NOMO-1 treated with DMSO at 0.1 percent for 48 hours (cell line): ENCODE measurements at regions not wholly inside any gene's neighbourhood (a gene's known extent, or its start where the extent isn't known, plus 50 kb on each side); places are given as distances from the start of the nearest gene placed in this dataset.
"Not testable (repeated sequence)": the region's sequence is repeated elsewhere in the genome, so short reads cannot be mapped to it uniquely, and the experiment has no call there.

Source experiments
- DNase-seq: peaks from one replicate; lab custom pipeline; 2025; ENCODE audit not compliant: unreplicated experiment; lab: John Stamatoyannopoulos, UW

DNA sequence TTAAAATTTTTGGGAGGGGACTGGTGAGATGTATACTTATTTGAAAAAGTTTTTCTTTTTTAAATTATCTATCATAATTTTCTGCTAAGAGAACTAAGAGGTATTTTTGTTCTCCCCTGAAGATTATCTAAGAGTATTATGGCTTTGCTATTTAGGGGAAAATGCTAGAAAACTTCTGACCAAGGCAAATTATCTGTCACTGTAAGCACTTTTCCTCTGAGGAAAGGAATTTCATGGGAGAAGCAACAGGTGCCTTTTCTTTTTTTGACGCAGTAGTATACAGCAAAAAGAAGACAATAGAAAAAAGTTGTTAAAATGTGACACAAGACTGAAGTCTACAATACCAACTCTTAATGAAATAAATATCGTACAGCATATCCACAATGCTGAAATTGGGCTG lies 201.6 kb upstream of the NANOGP8 start:
- DNase-seq = no peak

DNA sequence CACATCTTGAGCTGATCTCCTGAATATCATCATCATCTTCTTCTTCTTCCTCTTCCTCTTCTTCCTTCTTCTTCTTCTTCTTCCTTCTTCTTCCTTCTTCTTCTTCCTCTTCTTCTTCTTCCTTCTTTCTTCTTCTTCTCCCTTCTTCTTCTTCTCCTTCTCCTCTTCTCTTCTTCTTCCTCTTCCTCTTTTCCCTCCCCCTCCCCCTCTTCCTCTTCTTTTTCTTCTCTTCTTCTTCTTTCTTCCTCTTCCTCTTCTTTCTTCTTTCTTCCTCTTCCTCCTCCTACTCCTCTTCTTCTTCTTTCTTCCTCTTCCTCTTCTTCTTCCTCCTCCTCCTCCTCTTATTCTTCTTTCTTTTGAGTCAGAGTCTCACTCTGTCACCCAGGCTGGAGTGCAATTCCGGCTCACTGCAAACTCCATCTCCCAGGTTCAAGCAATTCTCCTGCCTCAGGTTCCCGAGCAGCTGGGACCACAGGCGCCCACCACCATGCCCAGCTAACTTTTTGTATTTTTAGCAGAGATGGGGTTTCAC lies 197.9 kb upstream of the NANOGP8 start:
- no peak for DNase-seq

DNA sequence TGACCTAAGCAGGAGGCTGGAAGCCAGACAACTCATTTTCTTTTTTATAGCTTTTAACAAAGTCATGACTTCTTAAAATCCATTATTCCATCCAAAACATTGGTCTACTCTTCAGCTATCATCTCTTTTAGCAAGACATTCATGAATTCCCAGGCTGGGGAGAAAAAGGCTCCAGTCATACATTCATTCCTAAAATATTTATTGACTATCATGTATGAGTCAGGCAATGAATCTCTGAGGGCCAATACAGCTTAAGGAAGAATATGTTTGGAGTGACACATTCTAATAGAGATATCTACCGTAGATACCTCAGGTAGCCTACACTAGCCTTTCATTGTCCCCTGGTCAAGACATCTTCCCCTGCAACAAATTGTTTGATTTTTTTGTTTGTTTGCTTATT lies 196.4 kb upstream of the NANOGP8 start:
- DNase-seq = no peak

- DNase-seq = no peak
Measured at GRCh38 chr15:35279811-35280210, 194.7 kb upstream of the NANOGP8 start.

DNA sequence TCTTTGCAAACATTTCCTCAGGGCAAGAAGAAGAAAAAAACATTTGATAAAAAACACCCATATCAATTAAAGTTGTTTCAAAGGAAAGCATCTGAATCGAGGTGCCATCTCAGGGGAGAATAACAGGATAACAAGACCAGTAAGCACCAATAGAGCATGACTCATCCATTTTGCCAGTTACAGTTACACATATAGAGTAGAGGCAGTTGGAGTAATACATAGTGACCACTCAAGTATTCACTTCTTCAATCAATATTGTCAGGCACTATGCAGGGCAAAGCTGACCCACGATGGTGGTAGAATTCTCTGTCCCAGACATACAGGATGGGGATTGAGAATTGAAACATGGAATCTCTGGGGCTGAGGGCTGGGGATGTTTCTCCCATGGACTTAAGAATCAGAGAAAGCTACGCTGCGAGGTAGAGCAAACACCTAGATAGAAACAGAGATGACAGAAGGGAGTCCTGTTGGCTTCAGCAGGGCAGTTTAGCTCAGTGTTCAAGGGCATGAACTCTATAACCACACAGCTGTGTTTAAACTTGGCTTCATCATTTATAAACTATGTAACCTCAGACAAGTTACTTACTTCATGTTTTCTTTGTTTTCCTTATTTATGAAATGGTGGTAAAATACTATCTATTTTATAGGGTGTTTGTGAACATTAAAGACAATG lies 186.4 kb upstream of the NANOGP8 start:
- DNase-seq = no peak

DNA sequence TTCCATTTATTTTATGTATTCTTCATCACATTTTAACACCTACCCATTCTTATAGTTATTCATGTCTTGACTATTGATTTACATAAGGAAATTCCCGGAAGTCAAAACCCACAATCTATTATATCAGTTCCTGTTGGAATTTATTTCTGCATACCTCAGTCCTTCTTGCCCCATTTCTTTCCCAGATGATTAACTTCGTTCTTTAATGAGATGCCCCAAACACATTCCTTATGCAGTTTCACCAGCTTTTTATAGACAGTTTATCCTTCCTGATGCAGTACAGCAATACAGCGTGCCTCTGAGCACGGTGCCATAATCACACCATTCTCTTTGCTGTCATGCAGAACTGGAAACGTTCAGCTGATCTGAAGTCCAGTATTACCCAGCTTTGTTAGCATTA lies 175.8 kb upstream of the NANOGP8 start:
- DNase-seq = no peak

DNA sequence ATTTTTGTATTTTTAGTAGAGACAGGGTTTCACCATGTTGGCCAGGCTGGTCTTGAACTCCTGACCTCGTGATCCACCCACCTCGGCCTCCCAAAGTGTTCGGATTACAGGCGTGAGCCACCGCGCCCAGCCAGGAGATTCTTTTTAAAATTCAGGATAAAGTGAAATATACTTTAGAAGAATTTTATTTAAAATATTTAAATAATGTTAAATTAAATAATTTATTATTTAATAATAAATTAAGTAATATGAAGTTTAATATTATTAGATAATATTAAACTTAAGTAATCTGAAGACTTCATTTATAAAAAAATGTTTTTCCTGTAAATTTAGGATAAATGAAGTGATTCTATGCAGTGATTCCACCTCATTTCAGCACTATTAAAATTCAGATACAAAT lies 175.2 kb upstream of the NANOGP8 start:
- DNase-seq = not testable (repeated sequence)

DNA sequence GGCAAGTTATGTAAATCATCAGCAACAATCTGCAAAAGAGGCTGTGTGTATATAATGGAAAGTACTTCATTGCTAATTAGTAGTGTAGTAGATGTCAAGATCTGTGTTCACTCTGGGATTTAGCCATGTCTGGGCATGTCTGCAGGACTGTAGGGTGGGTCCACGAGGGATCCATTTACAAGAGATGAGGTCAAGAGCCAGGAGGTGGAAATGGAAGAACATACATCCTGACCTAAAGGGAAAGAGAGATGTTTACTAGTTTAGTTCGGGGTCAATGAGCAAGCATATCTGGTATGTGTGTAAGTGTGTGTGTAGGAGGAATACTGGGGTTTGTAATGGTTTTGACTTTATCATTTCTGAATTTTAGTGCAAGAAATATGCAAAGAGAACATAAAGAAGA lies 171.5 kb upstream of the NANOGP8 start:
- no peak for DNase-seq

GRCh38 chr15:35256141-35256540 lies 171.0 kb upstream of the NANOGP8 start:
- DNase-seq = no peak

DNA sequence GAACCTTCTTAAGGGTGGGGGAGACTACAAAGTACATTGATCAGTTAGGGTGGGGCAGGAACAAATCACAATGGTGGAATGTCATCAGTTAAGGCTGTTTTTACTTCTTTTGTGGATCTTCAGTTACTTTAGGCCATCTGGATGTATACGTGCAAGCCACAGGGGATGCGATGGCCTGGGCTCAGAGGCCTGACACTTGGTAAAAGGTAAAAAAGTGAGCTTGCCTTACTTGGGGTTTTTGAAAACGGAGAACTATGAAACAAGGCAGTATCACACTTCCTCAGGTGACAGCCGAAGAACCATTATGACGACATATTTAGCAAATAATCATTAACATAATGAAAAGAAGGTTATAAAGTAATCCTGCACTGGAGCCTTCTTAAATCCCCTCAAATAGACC lies 169.8 kb upstream of the NANOGP8 start:
- not testable (repeated sequence) for DNase-seq

DNA sequence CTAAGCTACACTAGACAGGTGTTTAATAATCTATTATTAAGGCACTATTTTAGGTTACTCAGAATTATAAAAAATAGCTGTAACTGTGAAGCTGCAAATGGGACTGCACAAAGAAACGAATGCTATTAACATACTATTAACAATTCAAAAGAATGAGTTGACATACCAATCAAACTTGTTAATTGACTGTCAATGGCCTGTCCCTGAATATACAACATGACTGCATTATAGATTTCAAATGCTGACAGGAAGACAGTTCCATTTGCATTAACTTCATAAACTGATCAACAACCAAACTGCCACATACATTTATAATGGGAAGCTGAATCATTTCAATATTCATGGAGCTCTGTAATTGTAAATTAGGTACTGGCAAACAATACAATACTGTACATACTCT lies 169.0 kb upstream of the NANOGP8 start:
- DNase-seq = no peak

GRCh38 chr15:35252351-35252865 lies 167.3 kb upstream of the NANOGP8 start:
- DNase-seq = no peak

DNA sequence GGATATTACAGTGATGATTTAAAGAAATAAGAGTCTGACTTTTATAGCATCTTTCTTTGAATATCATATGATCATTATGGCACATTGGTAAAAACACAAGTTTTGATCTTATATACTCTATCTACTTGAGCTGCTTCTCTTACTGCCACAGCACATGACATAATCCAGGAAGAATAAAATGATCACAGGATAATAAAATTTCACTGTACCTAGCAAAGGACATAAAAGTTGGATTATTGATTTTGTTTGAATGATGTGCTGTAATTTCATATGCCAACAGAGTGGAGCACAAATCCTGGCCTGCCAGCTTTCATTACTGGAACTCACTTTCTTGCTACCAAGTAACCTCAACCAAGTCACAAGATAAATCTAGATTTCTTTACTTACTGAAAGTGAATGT lies 162.1 kb upstream of the NANOGP8 start:
- DNase-seq = no peak

DNA sequence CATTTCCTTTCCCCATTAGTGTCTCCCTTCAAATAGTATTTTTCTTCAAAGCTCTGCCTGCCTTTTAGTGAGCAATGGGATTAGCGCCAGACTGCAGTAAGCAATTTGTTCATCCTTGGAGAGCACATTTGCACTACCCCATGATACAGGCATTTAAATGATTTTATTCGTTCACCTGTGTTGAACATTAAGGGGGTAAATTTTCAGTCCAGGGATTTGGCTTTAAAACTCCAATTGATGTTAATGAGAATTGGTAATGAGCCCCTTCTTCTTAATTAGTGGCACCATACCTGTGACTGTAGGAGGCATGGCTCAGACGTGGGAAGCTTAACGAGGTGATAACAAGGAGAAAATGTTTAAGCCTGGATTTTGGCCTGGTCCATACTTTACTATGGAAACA lies 161.4 kb upstream of the NANOGP8 start:
- no peak for DNase-seq

DNA sequence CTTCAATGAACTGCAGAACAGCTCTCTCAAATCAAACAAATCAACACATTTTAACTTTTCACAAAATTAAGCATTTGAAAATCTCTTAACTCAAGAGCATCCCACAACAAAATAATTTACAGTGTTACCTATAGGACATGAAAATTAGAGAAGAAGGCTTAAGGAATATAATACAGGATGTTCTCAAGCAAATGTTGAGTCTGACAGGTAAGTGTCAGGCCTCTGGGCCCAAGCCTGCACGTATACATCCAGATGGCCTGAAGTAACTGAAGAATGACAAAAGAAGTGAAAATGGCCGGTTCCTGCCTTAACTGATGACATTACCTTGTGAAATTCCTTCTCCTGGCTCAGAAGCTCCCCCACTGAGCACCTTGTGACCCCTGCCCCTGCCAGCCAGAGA lies 160.6 kb upstream of the NANOGP8 start:
- not testable (repeated sequence) for DNase-seq

DNA sequence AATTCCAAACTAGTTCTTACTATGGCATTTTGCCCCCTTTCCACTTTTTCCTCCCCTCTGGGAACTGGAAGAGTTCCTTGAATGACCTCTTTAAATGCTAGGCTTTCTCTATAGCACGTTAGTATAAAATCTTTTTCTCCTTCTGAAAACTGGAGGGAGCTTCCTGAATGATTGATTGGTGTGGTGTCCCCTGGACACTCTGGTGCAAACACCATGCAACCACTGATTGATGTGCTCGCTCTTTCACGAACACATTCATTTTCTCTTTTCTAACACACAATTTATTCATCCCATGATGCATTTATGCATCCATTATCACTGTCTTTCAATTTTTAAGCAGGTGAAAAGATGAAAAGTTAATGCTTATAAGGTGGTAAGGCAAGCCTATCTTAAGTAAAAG lies 159.1 kb upstream of the NANOGP8 start:
- no peak for DNase-seq

DNA sequence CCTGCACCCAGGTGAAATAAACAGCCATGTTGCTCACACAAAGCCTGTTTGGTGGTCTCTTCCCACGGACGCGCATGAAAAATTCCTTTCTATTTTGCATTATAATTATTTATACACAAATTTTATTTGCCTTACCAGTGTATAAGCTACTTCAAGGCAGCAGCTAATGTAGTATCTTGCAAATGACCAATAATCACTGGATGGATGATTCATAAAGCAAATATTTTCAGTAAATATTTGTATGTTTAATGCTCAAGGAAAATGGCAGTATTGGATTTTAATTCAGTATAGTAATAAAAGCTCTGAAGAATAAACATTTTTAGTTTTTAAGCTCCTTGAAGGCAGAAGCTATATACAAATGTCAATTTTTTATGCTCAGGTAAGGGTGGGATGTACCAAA lies 158.7 kb upstream of the NANOGP8 start:
- DNase-seq = no peak

- not testable (repeated sequence) for DNase-seq
Measured at GRCh38 chr15:35239693-35240092, 154.6 kb upstream of the NANOGP8 start.

DNA sequence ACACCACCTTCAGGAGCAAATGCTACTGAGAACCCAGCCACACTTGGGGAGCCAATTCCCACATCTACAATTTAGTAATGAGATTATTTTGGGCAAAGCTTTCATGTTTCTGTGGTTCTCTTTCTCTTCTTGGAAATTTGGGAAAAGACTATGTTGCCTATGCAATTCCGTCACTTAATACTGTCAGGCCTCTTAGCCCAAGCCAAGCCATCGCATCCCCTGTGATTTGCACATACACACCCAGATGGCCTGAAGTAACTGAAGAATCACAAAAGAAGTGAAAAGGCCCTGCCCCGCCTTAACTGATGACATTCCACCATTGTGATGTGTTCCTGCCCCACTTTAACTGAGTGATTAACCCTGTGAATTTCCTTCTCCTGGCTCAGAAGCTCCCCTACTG lies 153.4 kb upstream of the NANOGP8 start:
- not testable (repeated sequence) for DNase-seq

- DNase-seq = no peak
Measured at GRCh38 chr15:35229085-35229484, 144.0 kb upstream of the NANOGP8 start.

- no peak for DNase-seq
Measured at GRCh38 chr15:35218215-35218614, 133.1 kb upstream of the NANOGP8 start.

DNA sequence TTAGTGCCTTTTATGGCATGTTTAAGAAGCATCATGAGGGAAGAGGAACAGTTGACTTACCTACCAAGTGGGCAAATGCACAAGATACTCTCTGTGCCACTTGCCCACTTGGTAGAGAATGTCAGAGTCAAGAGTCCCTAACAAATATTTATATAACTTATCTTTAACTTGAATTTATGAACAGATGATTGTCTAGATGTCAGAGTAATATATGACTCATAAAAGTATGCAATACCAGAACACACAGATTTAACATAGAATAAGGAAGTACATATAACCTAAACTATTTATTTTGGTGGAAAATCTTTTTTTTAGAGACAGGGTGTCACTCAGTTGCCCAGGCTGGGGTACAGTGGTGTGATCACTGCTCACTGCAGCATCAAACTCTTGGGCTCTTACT lies 130.0 kb upstream of the NANOGP8 start:
- no peak for DNase-seq
